Esophagus muscularis mucosa (tissue), 4 donors: ENCODE measurements at regions not wholly inside any gene's neighbourhood (a gene's known extent, or its start where the extent isn't known, plus 50 kb on each side); places are given as distances from the start of the nearest gene placed in this dataset.

Source experiments
- DNase-seq: peaks from one replicate; pipeline ENCODE4 v3.0.0-alpha.2; 2017; ENCODE audit errors: extremely low spot score
- H3K27ac ChIP-seq, 4 donors: fragments of 200-600 bp; sonication (generic); replicated peaks in 1 of 4; 1 replicate in 3 of 4; 2 replicates in 1 of 4; pipeline ENCODE4 v1.5.1; 2016 to 2019; ENCODE audit warnings: mild to moderate bottlenecking in 1 of 4
- H3K27me3 ChIP-seq, 4 donors: fragments of 200-600 bp; sonication (generic); one replicate each; pipeline versions ENCODE4 v1.5.1 to v1.6.0; 2016 to 2019
- H3K36me3 ChIP-seq, 4 donors: fragments of 200-600 bp; sonication (generic); one replicate each; pipeline ENCODE4 v1.5.1; 2016 to 2019
- H3K4me1 ChIP-seq, 4 donors: fragments of 200-600 bp; sonication (generic); one replicate each; pipeline ENCODE4 v1.5.1; 2016 to 2019
- H3K4me3 ChIP-seq, 4 donors: fragments of 200-600 bp; sonication (generic); 1 replicate in 2 of 4; 2 replicates in 2 of 4; pipeline ENCODE4 v1.5.1; 2016 to 2019; ENCODE audit warnings: mild to moderate bottlenecking in 4 of 4, moderate library complexity in 1 of 4
- H3K9me3 ChIP-seq, 4 donors: fragments of 200-600 bp; sonication (generic); 1 replicate in 3 of 4; 2 replicates in 1 of 4; pipeline ENCODE4 v1.5.1; 2016 to 2019
- CTCF ChIP-seq, 3 experiments: fragments of 200-600 bp in 2 of 3; fragments of 450-650 bp in 1 of 3; sonication (generic) in 2 of 3; IDR thresholded peaks; one replicate each; pipeline ENCODE4 v1.5.1; 2017 to 2019; ENCODE audit warnings: antibody characterized with exemption in 3 of 3, mild to moderate bottlenecking in 2 of 3, moderate library complexity in 1 of 3
- EP300 ChIP-seq: sonication (generic); formaldehyde crosslinking; IDR thresholded peaks from one replicate; pipeline ENCODE4 v1.6.1; 2017; ENCODE audit warnings: antibody characterized with exemption
- POLR2A ChIP-seq: fragments of 450-650 bp; IDR thresholded peaks from one replicate; pipeline ENCODE4 v1.6.1; 2017; ENCODE audit warnings: antibody characterized with exemption, moderate library complexity, mild to moderate bottlenecking, low read depth
- POLR2AphosphoS5 ChIP-seq, 2 donors: sonication (generic); formaldehyde crosslinking; IDR thresholded peaks; one replicate each; pipeline ENCODE4 v1.6.1; 2017; ENCODE audit warnings: antibody characterized with exemption in 2 of 2
- WGBS: methylation state at CpG from one replicate; pipeline ENCODE4 v1.1.5; 2018; 5-methylcytosine and 5-hydroxymethylcytosine counted together
- intact Hi-C: fragments of 100-400 bp; cut with DNase I; formaldehyde crosslinking; loops from one replicate; pipeline ENCODE4 v1.15.1; 2023

GRCh38 chr10:52526251-52526823, 212.3 kb downstream of the DKK1 start:
- 32% methylated on average over 1 of the region's 1 CpG for WGBS
- intact Hi-C loops = no loop called here

GRCh38 chr10:52532650-52533290, 218.7 kb downstream of the DKK1 start:
- H3K4me3 ChIP-seq = no peak overlapping the region
- no peak overlapping the region for H3K27ac ChIP-seq
- no peaks in the 10 kb centered on the region for H3K36me3 ChIP-seq
- intact Hi-C loops = no loop called here
- no peaks in the 10 kb centered on the region for H3K9me3 ChIP-seq
- no peak for TF ChIP-seq POLR2A
- TF ChIP-seq CTCF (IDR thresholded peaks at IDR 0.05) = no peak
- TF ChIP-seq POLR2AphosphoS5 (IDR thresholded peaks at IDR 0.05) = no peak
- TF ChIP-seq EP300 = no peak
- H3K27me3 ChIP-seq = no peaks in the 10 kb centered on the region
- no peaks in the 10 kb centered on the region for H3K4me1 ChIP-seq
- no peak for DNase-seq

More at GRCh38 chr10:52526251-52526823, 212.3 kb downstream of the DKK1 start:
- Histone ChIP-seq H3K4me3 (no peak overlapping the region), H3K27me3 (no peaks in the 10 kb centered on the region), H3K36me3 (no peaks in the 10 kb centered on the region), H3K27ac (no peak overlapping the region), H3K4me1 (no peaks in the 10 kb centered on the region), H3K9me3 (no peaks in the 10 kb centered on the region)
- TF ChIP-seq POLR2AphosphoS5 (IDR thresholded peaks at IDR 0.05) = no peak
- no peak for TF ChIP-seq EP300
- TF ChIP-seq CTCF (IDR thresholded peaks at IDR 0.05) = no peak
- no peak for TF ChIP-seq POLR2A
- DNase-seq = no peak

GRCh38 chr10:52533986-52534385, 219.9 kb downstream of the DKK1 start:
- TF ChIP-seq CTCF (IDR thresholded peaks at IDR 0.05) (no peak), POLR2AphosphoS5 (IDR thresholded peaks at IDR 0.05) (no peak), POLR2A (no peak), EP300 (no peak)
- Histone ChIP-seq H3K4me1 (no peaks in the 10 kb centered on the region), H3K36me3 (no peaks in the 10 kb centered on the region), H3K27me3 (no peaks in the 10 kb centered on the region), H3K4me3 (no peak overlapping the region), H3K9me3 (no peaks in the 10 kb centered on the region), H3K27ac (no peak overlapping the region)
- intact Hi-C loops = no loop called here
- no peak for DNase-seq

GRCh38 chr10:52539463-52539862, 225.4 kb downstream of the DKK1 start:
- H3K27ac ChIP-seq = no peak overlapping the region
- no peaks in the 10 kb centered on the region for H3K36me3 ChIP-seq
- 77% methylated on average over 2 of the region's 2 CpGs for WGBS
- intact Hi-C loops = no loop called here
- H3K4me1 ChIP-seq = no peaks in the 10 kb centered on the region
- H3K9me3 ChIP-seq = no peaks in the 10 kb centered on the region
- DNase-seq = no peak
- H3K27me3 ChIP-seq = no peaks in the 10 kb centered on the region
- no peak overlapping the region for H3K4me3 ChIP-seq
- TF ChIP-seq POLR2AphosphoS5 (IDR thresholded peaks at IDR 0.05) (no peak), EP300 (no peak), POLR2A (no peak), CTCF (IDR thresholded peaks at IDR 0.05) (no peak)

- 30% methylated on average over 2 of the region's 2 CpGs for WGBS
- no peaks in the 10 kb centered on the region for H3K27me3 ChIP-seq
- H3K9me3 ChIP-seq = no peaks in the 10 kb centered on the region
- H3K4me3 ChIP-seq = no peak overlapping the region
- DNase-seq = no peak
- TF ChIP-seq EP300 = no peak
- intact Hi-C loops = no loop called here
- H3K4me1 ChIP-seq = no peaks in the 10 kb centered on the region
- no peaks in the 10 kb centered on the region for H3K36me3 ChIP-seq
- H3K27ac ChIP-seq = no peak overlapping the region
Measured at GRCh38 chr10:52540479-52540984, 226.5 kb downstream of the DKK1 start.
